HCT116 (cell line): ENCODE measurements at regions not wholly inside any gene's neighbourhood (a gene's known extent, or its start where the extent isn't known, plus 50 kb on each side); places are given as distances from the start of the nearest gene placed in this dataset.

Experiments
- ATAC-seq: fragments of 200-7000 bp; cut with Tn5 transposase; 2 replicates; pipeline ENCODE4 v1.9.1; 2020; ENCODE audit warnings: mild to moderate bottlenecking, moderate library complexity
- BruUV-seq: library from RNA; stranded (reverse); fragments of 400-500 nt; replicated peaks from 2 replicates; lab custom pipeline; 2021; lab: Mats Ljungman, UMichigan
- CTCF ChIA-PET: fragments of 300-600 bp; sonication (Branson Sonifier 250); formaldehyde crosslinking; loops from one replicate; lab custom pipeline; 2021; ENCODE audit warnings: antibody characterized with exemption; lab: Charles Lee
- POLR2A ChIA-PET: fragments of 300-600, 350-600 bp; sonication (Branson Sonifier 250); formaldehyde crosslinking; loops from one replicate; lab custom pipeline; 2021; ENCODE audit warnings: antibody characterized with exemption; lab: Charles Lee
- RAD21 ChIA-PET, 2 experiments: fragments of 300-600 bp; sonication (Branson Sonifier 250); formaldehyde crosslinking; loops; one replicate each; lab custom pipeline; 2023; ENCODE audit warnings: low total read pairs in 2 of 2; ENCODE audit not compliant: uncharacterized antibody in 2 of 2, unreplicated experiment in 2 of 2, low non-redundant PET in 1 of 2; lab: Charles Lee
- DNase-seq: peaks from one replicate; pipeline ENCODE4 v3.0.0-alpha.2; 2010; ENCODE audit warnings: low read depth, low spot score
- H2AFZ ChIP-seq: fragments of 200-600 bp; shearing (Covaris generic), sonication (generic); 2 replicates; pipeline ENCODE4 v1.6.1; 2017; ENCODE audit warnings: low read depth, mixed run types, mixed read lengths, antibody characterized with exemption, low read length; ENCODE audit not compliant: poor library complexity, severe bottlenecking
- H3K27ac ChIP-seq: 2 replicates; pipeline ENCODE4 v1.5.1; 2012; ENCODE audit warnings: low read depth, low read length
- H3K27me3 ChIP-seq: fragments of 200-600 bp; sonication (generic); 2 replicates; pipeline ENCODE4 v1.6.1; 2016; ENCODE audit warnings: mixed run types, low read length, mixed read lengths; ENCODE audit not compliant: insufficient read depth
- H3K36me3 ChIP-seq, 2 experiments: fragments of 200-500 bp in 1 of 2; fragments of 200-600 bp in 1 of 2; sonication (Bioruptor generic) in 1 of 2; sonication (generic) in 1 of 2; 2 replicates each; pipeline versions ENCODE4 v1.5.1 to v1.6.1; 2014 to 2016; ENCODE audit warnings: low read length in 2 of 2, inconsistent platforms in 1 of 2, mixed read lengths in 1 of 2, mixed run types in 1 of 2; ENCODE audit not compliant: insufficient read depth in 2 of 2, control insufficient read depth in 1 of 2
- H3K4me1 ChIP-seq, 2 experiments: fragments of 200-600 bp in 1 of 2; sonication (generic) in 1 of 2; 2 replicates each; pipeline versions ENCODE4 v1.5.1 to v1.6.1; 2012 to 2017; ENCODE audit warnings: low read length in 2 of 2, inconsistent platforms in 1 of 2, mild to moderate bottlenecking in 1 of 2, mixed read lengths in 1 of 2, mixed run types in 1 of 2, moderate library complexity in 1 of 2; ENCODE audit not compliant: insufficient read depth in 2 of 2, control insufficient read depth in 1 of 2
- H3K4me2 ChIP-seq: fragments of 200-600 bp; sonication (generic); 2 replicates; pipeline ENCODE4 v1.6.1; 2017; ENCODE audit warnings: mixed run types, low read length, mixed read lengths
- H3K4me3 ChIP-seq, 2 experiments: fragments of 200-600 bp in 1 of 2; sonication (generic) in 1 of 2; replicated peaks in 1 of 2; 2 replicates each; pipeline ENCODE4 v1.5.1; 2011 to 2016; ENCODE audit warnings: low read length in 2 of 2, control low read depth in 1 of 2, low read depth in 1 of 2, mild to moderate bottlenecking in 1 of 2, mixed read lengths in 1 of 2, mixed run types in 1 of 2
- H3K79me2 ChIP-seq: fragments of 200-600 bp; sonication (generic); 2 replicates; pipeline ENCODE4 v1.6.1; 2017; ENCODE audit warnings: mild to moderate bottlenecking, mixed run types, low read length, moderate library complexity, mixed read lengths; ENCODE audit not compliant: insufficient read depth
- H3K9ac ChIP-seq: fragments of 200-600 bp; sonication (generic); 2 replicates; pipeline ENCODE4 v1.6.1; 2016; ENCODE audit warnings: low read length, mixed read lengths
- H3K9me2 ChIP-seq: fragments of 200-600 bp; sonication (generic), shearing (Covaris generic); 2 replicates; pipeline ENCODE4 v1.6.1; 2017; ENCODE audit warnings: mixed run types, mild to moderate bottlenecking, moderate library complexity; ENCODE audit not compliant: insufficient read depth
- H3K9me3 ChIP-seq, 2 experiments: fragments of 200-500 bp in 1 of 2; fragments of 200-600 bp in 1 of 2; sonication (Bioruptor generic) in 1 of 2; sonication (generic) in 1 of 2; 2 replicates each; pipeline ENCODE4 v1.6.1; 2014 to 2017; ENCODE audit warnings: low read length in 2 of 2, mixed read lengths in 2 of 2, inconsistent platforms in 1 of 2, low read depth in 1 of 2, mild to moderate bottlenecking in 1 of 2, mixed run types in 1 of 2, moderate library complexity in 1 of 2; ENCODE audit not compliant: control insufficient read depth in 1 of 2, insufficient read depth in 1 of 2
- H4K20me1 ChIP-seq: fragments of 200-600 bp; sonication (generic), shearing (Covaris generic); 2 replicates; pipeline ENCODE4 v1.6.1; 2017; ENCODE audit warnings: mixed run types, mild to moderate bottlenecking, moderate library complexity; ENCODE audit not compliant: insufficient read depth
- CBX3 ChIP-seq: IDR thresholded peaks from 2 replicates; pipeline ENCODE4 v1.6.1; 2012; ENCODE audit warnings: low read depth
- CEBPB ChIP-seq: IDR thresholded peaks from 2 replicates; pipeline ENCODE4 v1.6.1; 2012; ENCODE audit warnings: low read depth
- ELF1 ChIP-seq: IDR thresholded peaks from 2 replicates; pipeline ENCODE4 v1.6.1; 2012; ENCODE audit warnings: low read depth, borderline replicate concordance
- POLR2AphosphoS5 ChIP-seq: IDR thresholded peaks from 2 replicates; pipeline ENCODE4 v1.6.1; 2011; ENCODE audit warnings: mild to moderate bottlenecking, low read depth, low read length, moderate library complexity
- RAD21 ChIP-seq: IDR thresholded peaks from 2 replicates; pipeline ENCODE4 v1.6.1; 2012; ENCODE audit warnings: low read depth, mild to moderate bottlenecking
- SIN3A ChIP-seq: IDR thresholded peaks from 2 replicates; pipeline ENCODE4 v1.6.1; 2012; ENCODE audit warnings: low read depth
- SP1 ChIP-seq: IDR thresholded peaks from 2 replicates; pipeline ENCODE4 v1.6.1; 2012; ENCODE audit warnings: low read depth
- SRF ChIP-seq: IDR thresholded peaks from 2 replicates; pipeline ENCODE4 v1.6.1; 2012; ENCODE audit warnings: low read depth
- YY1 ChIP-seq: IDR thresholded peaks from 2 replicates; pipeline ENCODE4 v1.6.1; 2011; ENCODE audit warnings: low read length, low read depth, moderate library complexity, mild to moderate bottlenecking; ENCODE audit not compliant: insufficient replicate concordance; ENCODE audit errors: extremely low read depth
- intact Hi-C: fragments of 100-400 bp; cut with micrococcal nuclease; formaldehyde crosslinking; loops from 2 replicates; pipeline ENCODE4 v1.10.0; 2022
- TF ChIP-seq, protein P1 (sequence below), 3 experiments: fragments of 200-600 bp in 1 of 3; sonication (generic) in 1 of 3; IDR thresholded peaks in 2 of 3; conservative IDR thresholded peaks in 1 of 3; 2 replicates each; pipeline ENCODE4 v1.5.1; 2012 to 2017; ENCODE audit warnings: low read depth in 2 of 3, low read length in 2 of 3, antibody characterized with exemption in 1 of 3, borderline replicate concordance in 1 of 3, control low read depth in 1 of 3, mild to moderate bottlenecking in 1 of 3, mixed read lengths in 1 of 3, mixed run types in 1 of 3, moderate library complexity in 1 of 3; ENCODE audit not compliant: insufficient read depth in 1 of 3
- TF ChIP-seq, protein P2 (sequence below): IDR thresholded peaks from 2 replicates; pipeline ENCODE4 v1.6.1; 2012
- TF ChIP-seq, protein P3 (sequence below): IDR thresholded peaks from 2 replicates; pipeline ENCODE4 v1.6.1; 2011; ENCODE audit warnings: mild to moderate bottlenecking, low read length, moderate library complexity; ENCODE audit not compliant: insufficient replicate concordance; ENCODE audit errors: extremely low read depth

DNA sequence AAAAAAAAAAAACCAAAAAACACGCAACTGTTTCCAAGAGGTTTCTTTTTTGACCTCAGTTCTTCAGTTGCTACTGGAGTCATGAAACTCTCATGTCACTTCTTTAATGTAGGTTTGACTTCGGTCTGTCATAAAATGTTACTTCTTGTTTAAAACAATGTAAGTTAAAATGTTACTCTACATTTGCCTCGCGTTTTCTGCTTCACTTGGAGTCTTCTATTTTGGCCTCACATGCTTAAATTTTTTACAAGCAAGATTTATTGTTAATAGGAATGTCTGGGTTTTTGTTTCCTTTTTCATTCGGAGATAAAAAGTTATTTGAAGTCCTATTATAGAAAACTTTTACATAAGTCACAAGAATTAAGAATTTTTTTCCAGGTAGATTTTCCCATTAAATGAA, 880.2 kb downstream of the LTN1 start:
- H3K4me2 ChIP-seq, result no peak overlapping the region
- intact Hi-C loops, result no loop called here
- POLR2A ChIA-PET, result no interaction called here
- TF ChIP-seq, protein P1, sequence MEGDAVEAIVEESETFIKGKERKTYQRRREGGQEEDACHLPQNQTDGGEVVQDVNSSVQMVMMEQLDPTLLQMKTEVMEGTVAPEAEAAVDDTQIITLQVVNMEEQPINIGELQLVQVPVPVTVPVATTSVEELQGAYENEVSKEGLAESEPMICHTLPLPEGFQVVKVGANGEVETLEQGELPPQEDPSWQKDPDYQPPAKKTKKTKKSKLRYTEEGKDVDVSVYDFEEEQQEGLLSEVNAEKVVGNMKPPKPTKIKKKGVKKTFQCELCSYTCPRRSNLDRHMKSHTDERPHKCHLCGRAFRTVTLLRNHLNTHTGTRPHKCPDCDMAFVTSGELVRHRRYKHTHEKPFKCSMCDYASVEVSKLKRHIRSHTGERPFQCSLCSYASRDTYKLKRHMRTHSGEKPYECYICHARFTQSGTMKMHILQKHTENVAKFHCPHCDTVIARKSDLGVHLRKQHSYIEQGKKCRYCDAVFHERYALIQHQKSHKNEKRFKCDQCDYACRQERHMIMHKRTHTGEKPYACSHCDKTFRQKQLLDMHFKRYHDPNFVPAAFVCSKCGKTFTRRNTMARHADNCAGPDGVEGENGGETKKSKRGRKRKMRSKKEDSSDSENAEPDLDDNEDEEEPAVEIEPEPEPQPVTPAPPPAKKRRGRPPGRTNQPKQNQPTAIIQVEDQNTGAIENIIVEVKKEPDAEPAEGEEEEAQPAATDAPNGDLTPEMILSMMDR (IDR thresholded peaks at IDR 0.05 in 2 of 3, conservative IDR thresholded peaks at IDR 0.05 in 1 of 3; ENCODE audit: borderline replicate concordance in 1 of 3, insufficient read depth in 1 of 3, low read depth in 2 of 3, low read length in 2 of 3), result no peak
- TF ChIP-seq CEBPB (no peak), RAD21 (no peak), ELF1 (no peak), CBX3 (no peak), POLR2AphosphoS5 (no peak)
- TF ChIP-seq, protein P2, sequence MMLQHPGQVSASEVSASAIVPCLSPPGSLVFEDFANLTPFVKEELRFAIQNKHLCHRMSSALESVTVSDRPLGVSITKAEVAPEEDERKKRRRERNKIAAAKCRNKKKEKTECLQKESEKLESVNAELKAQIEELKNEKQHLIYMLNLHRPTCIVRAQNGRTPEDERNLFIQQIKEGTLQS, result no peak
- TF ChIP-seq, all 23 proteins: peak for 0
- H3K27ac ChIP-seq, result no peak overlapping the region
- no peaks in the 10 kb centered on the region for H3K27me3 ChIP-seq
- ATAC-seq (no peak), DNase-seq (no peak)
- no peak overlapping the region for H2AFZ ChIP-seq
- H3K9me3 ChIP-seq, result peaks cover 10 to 32% of the 10 kb centered on the region in 2 experiments; a peak in 2 of 4 replicates
- no peak overlapping the region for H3K9ac ChIP-seq
- H3K36me3 ChIP-seq, result no peaks in the 10 kb centered on the region
- BruUV-seq, result no TSS peak
- no peaks in the 10 kb centered on the region for H4K20me1 ChIP-seq
- RAD21 ChIA-PET, result no interaction called here
- H3K9me2 ChIP-seq, result no peaks in the 10 kb centered on the region
- no peak overlapping the region for H3K4me3 ChIP-seq
- H3K4me1 ChIP-seq, result no peaks in the 10 kb centered on the region
- CTCF ChIA-PET, result no interaction called here
- no peaks in the 10 kb centered on the region for H3K79me2 ChIP-seq

DNA sequence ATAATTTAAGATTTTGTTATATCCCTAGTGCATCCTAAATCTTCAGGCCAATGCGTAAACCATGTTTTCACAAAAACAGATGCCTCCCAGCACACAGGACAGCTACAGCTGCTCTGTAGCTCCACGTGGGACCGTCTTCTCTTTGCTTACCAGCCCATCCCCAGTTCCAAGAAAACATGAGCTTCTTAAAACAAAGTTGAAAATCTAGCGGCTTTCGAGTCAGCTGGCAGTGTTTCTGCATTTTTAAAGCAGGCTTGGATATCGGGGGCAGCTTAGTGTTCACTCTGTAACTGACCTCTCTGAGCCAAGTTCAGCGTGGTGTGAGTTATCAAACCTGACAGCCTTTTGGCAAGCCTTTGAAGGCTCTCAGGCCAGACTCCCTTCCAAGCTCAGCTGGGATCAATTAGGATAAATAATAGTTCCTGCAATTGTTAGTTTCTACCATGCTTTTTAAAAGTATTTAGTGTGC, 881.5 kb downstream of the LTN1 start:
- POLR2A ChIA-PET, result no interaction called here
- no peak overlapping the region for H2AFZ ChIP-seq
- RAD21 ChIA-PET, result no interaction called here
- TF ChIP-seq, protein P1 (IDR thresholded peaks at IDR 0.05 in 2 of 3, conservative IDR thresholded peaks at IDR 0.05 in 1 of 3; ENCODE audit: borderline replicate concordance in 1 of 3, insufficient read depth in 1 of 3, low read depth in 2 of 3, low read length in 2 of 3), result no peak
- TF ChIP-seq, protein P3, sequence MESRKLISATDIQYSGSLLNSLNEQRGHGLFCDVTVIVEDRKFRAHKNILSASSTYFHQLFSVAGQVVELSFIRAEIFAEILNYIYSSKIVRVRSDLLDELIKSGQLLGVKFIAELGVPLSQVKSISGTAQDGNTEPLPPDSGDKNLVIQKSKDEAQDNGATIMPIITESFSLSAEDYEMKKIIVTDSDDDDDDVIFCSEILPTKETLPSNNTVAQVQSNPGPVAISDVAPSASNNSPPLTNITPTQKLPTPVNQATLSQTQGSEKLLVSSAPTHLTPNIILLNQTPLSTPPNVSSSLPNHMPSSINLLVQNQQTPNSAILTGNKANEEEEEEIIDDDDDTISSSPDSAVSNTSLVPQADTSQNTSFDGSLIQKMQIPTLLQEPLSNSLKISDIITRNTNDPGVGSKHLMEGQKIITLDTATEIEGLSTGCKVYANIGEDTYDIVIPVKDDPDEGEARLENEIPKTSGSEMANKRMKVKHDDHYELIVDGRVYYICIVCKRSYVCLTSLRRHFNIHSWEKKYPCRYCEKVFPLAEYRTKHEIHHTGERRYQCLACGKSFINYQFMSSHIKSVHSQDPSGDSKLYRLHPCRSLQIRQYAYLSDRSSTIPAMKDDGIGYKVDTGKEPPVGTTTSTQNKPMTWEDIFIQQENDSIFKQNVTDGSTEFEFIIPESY, result no peak
- TF ChIP-seq CBX3 (no peak), SRF (no peak), SP1 (no peak), SIN3A (no peak), POLR2AphosphoS5 (no peak), CEBPB (no peak), YY1 (no peak)
- TF ChIP-seq, protein P2, result no peak

More for the DNA sequence above, 881.5 kb downstream of the LTN1 start:
- CTCF ChIA-PET, result no interaction called here
- Histone ChIP-seq H3K9ac (no peak overlapping the region), H3K36me3 (no peaks in the 10 kb centered on the region), H3K9me3 (peaks cover 14 to 33% of the 10 kb centered on the region in 2 experiments; a peak in 2 of 4 replicates), H3K4me3 (no peak overlapping the region), H3K9me2 (no peaks in the 10 kb centered on the region), H3K27me3 (no peaks in the 10 kb centered on the region), H3K27ac (no peak overlapping the region), H3K4me2 (no peak overlapping the region), H3K4me1 (no peaks in the 10 kb centered on the region), H4K20me1 (no peaks in the 10 kb centered on the region), H3K79me2 (no peaks in the 10 kb centered on the region)
- no peak for ATAC-seq
- intact Hi-C loops, result no loop called here
- BruUV-seq, result no TSS peak
- DNase-seq, result no peak
